ENCODE measurements at regions not wholly inside any gene's neighbourhood (a gene's known extent, or its start where the extent isn't known, plus 50 kb on each side); places are given as distances from the start of the nearest gene placed in this dataset.

- Histone ChIP-seq H3K27ac (ENCODE audit: low read depth, low read length) (no peak overlapping the region), H3K23ac (ENCODE audit: insufficient read length) (no peak overlapping the region), H3K9ac (replicated peaks in 1 of 4; ENCODE audit: extremely low read depth in 1 of 4, low read depth in 3 of 4, low read length in 3 of 4) (no peak overlapping the region), H3K14ac (ENCODE audit: insufficient read length) (no peak overlapping the region), H2AK5ac (ENCODE audit: low read depth, low read length) (no peak overlapping the region), H3K79me2 (ENCODE audit: control insufficient read depth in 1 of 2, insufficient read depth in 2 of 2, low read length in 2 of 2) (no peaks in the 10 kb centered on the region), H3K4me2 (ENCODE audit: insufficient read depth in 1 of 2, low read depth in 2 of 2, low read length in 2 of 2) (no peak overlapping the region), H3K23me2 (ENCODE audit: low read depth, low read length) (no peaks in the 10 kb centered on the region; the same call in 1 of the 2 replicates), H3K9me3 (ENCODE audit: insufficient read depth in 2 of 2, low read depth in 1 of 2, low read length in 1 of 2) (peaks cover 0 to 13% of the 10 kb centered on the region in 2 experiments; a peak in 2 of 4 replicates), H3K18ac (ENCODE audit: extremely low read depth, low read length) (no peak overlapping the region), H3K27me3 (replicated peaks in 1 of 4; ENCODE audit: control insufficient read depth in 3 of 4, extremely low read depth in 1 of 4, insufficient read depth in 3 of 4, low read length in 3 of 4) (no peaks in the 10 kb centered on the region), H3K4me1 (replicated peaks in 1 of 4; ENCODE audit: control insufficient read depth in 3 of 4, insufficient read depth in 4 of 4, low read length in 3 of 4) (no peaks in the 10 kb centered on the region), H4K20me1 (replicated peaks in 1 of 2; ENCODE audit: control insufficient read depth in 1 of 2, insufficient read depth in 2 of 2, low read length in 2 of 2) (peaks cover 0 to 3% of the 10 kb centered on the region in 2 experiments), H2BK120ac (replicated peaks; ENCODE audit: low read depth, low read length) (no peak overlapping the region), H2BK15ac (ENCODE audit: low read length) (no peak overlapping the region), H3K36me3 (ENCODE audit: control insufficient read depth in 2 of 4, insufficient read depth in 4 of 4, low read length in 3 of 4) (peaks cover 0 to 30% (median 3%) of the 10 kb centered on the region in 4 experiments; a peak in 3 of 8 replicates), H3K4me3 (ENCODE audit: extremely low read depth in 1 of 4, insufficient read depth in 2 of 4, low read depth in 3 of 4, low read length in 4 of 4) (no peak overlapping the region), H4K91ac (replicated peaks; ENCODE audit: insufficient read length, low read length) (no peak overlapping the region), H3K4ac (replicated peaks; ENCODE audit: insufficient read length, low read depth, low read length) (no peak overlapping the region), H2BK12ac (ENCODE audit: low read depth, low read length) (no peak overlapping the region), H2AFZ (ENCODE audit: low read length) (no peak overlapping the region), H4K8ac (ENCODE audit: extremely low read depth, insufficient read depth, low read length) (no peak overlapping the region), H3K79me1 (ENCODE audit: low read depth, low read length) (no peaks in the 10 kb centered on the region), H2BK5ac (ENCODE audit: low read depth, low read length) (no peak overlapping the region), H3K56ac (replicated peaks; ENCODE audit: insufficient read length, low read depth, low read length) (no peak overlapping the region), H2BK20ac (ENCODE audit: low read length) (no peak overlapping the region), H4K5ac (ENCODE audit: insufficient read length, low read depth, low read length) (no peak overlapping the region)
- CTCF ChIA-PET (ENCODE audit: partially characterized antibody): interaction anchor here (0.7 to 1.5 kb wide), 4 partner anchors 12 to 216 kb away, joined by 3 read pairs; no protein-coding TSS in a partner anchor
- FAIRE-seq (no peak), DNase-seq (ENCODE audit: low read depth in 1 of 2, low spot score in 2 of 2) (no peak)
- WGBS, 2 experiments (ENCODE audit: extremely low coverage in 1 of 2, insufficient coverage in 1 of 2, insufficient read length in 1 of 2, insufficient replicate concordance in 2 of 2, low coverage in 1 of 2, low lambda C conversion rate in 2 of 2, missing lambda C conversion rate in 1 of 2): 100% methylated on average over 1 of the region's 1 CpG; no CpG with 5 or more reads in 1 of the 2 experiments
- POLR2A ChIA-PET (ENCODE audit: partially characterized antibody): no interaction called here
- TF ChIP-seq TAF7 (optimal IDR thresholded peaks at IDR 0.05; ENCODE audit: borderline replicate concordance, low read depth, low read length) (no peak), CEBPB (IDR thresholded peaks at IDR 0.05; ENCODE audit: low read depth, low read length) (no peak), KDM1A (IDR thresholded peaks at IDR 0.05; ENCODE audit: borderline replicate concordance, low read length) (no peak), NRF1 (IDR thresholded peaks at IDR 0.05; ENCODE audit: low read depth, low read length) (no peak), SIN3A (conservative IDR thresholded peaks at IDR 0.05 in 1 of 2, IDR thresholded peaks at IDR 0.05 in 1 of 2; ENCODE audit: low read depth in 1 of 2, low read length in 2 of 2) (no peak), RBBP5 (IDR thresholded peaks at IDR 0.05; ENCODE audit: borderline replicate concordance, low read depth, low read length) (no peak), ZNF274 (IDR thresholded peaks at IDR 0.05; ENCODE audit: borderline replicate concordance, extremely low read depth, low read length) (no peak), RFX5 (IDR thresholded peaks at IDR 0.05; ENCODE audit: borderline replicate concordance, low read depth, low read length) (no peak), GABPA (IDR thresholded peaks at IDR 0.05; ENCODE audit: borderline replicate concordance, insufficient read depth, low read length) (no peak), EZH2 (IDR thresholded peaks at IDR 0.05; ENCODE audit: low read depth, low read length, severe bottlenecking) (no peak), SP1 (IDR thresholded peaks at IDR 0.05; ENCODE audit: low read depth, low read length) (no peak), SUZ12 (IDR thresholded peaks at IDR 0.05; ENCODE audit: low read length) (no peak), JUND (IDR thresholded peaks at IDR 0.05; ENCODE audit: low read length) (no peak), SRF (IDR thresholded peaks at IDR 0.05; ENCODE audit: low read depth, low read length) (no peak), POLR2AphosphoS5 (IDR thresholded peaks at IDR 0.05; ENCODE audit: low read depth, low read length) (no peak)
Observed at GRCh38 chr6:144429753-144430152, 144.6 kb downstream of the UTRN start.

Measured in H1 (cell line).